DOHH2 (cell line): ENCODE measurements at regions not wholly inside any gene's neighbourhood (a gene's known extent, or its start where the extent isn't known, plus 50 kb on each side); places are given as distances from the start of the nearest gene placed in this dataset.

Experiments
- H3F3A ChIP-seq: fragments of 200-600 bp; sonication (generic), shearing (Covaris generic); 2 replicates; pipeline ENCODE4 v1.6.0; 2016; ENCODE audit warnings: antibody characterized with exemption, mild to moderate bottlenecking; ENCODE audit not compliant: control insufficient read depth, insufficient read depth
- H3K27ac ChIP-seq: fragments of 200-600 bp; sonication (generic); 2 replicates; pipeline ENCODE4 v1.5.1; 2014; ENCODE audit warnings: low read depth, mild to moderate bottlenecking, low read length, moderate library complexity
- H3K27me3 ChIP-seq: fragments of 200-600 bp; sonication (generic); 2 replicates; pipeline ENCODE4 v1.6.1; 2014; ENCODE audit warnings: mild to moderate bottlenecking, low read length, mixed read lengths; ENCODE audit not compliant: control insufficient read depth
- H3K36me3 ChIP-seq: fragments of 200-600 bp; sonication (generic); 2 replicates; pipeline ENCODE4 v1.6.1; 2014; ENCODE audit warnings: mild to moderate bottlenecking, low read length, moderate library complexity, mixed read lengths; ENCODE audit not compliant: control insufficient read depth
- H3K4me1 ChIP-seq: fragments of 200-600 bp; sonication (generic); 2 replicates; pipeline ENCODE4 v1.6.1; 2014; ENCODE audit warnings: mild to moderate bottlenecking, low read length, mixed read lengths; ENCODE audit not compliant: control insufficient read depth
- H3K4me2 ChIP-seq: fragments of 200-600 bp; sonication (generic); 2 replicates; pipeline ENCODE4 v1.6.0; 2014; ENCODE audit warnings: mild to moderate bottlenecking, low read length, moderate library complexity
- H3K4me3 ChIP-seq: fragments of 200-600 bp; sonication (generic); 2 replicates; pipeline ENCODE4 v1.5.1; 2014; ENCODE audit warnings: mild to moderate bottlenecking, low read length, mixed read lengths
- H3K79me2 ChIP-seq: fragments of 200-600 bp; sonication (generic); 2 replicates; pipeline ENCODE4 v1.6.1; 2014; ENCODE audit warnings: mild to moderate bottlenecking, low read length, mixed read lengths; ENCODE audit not compliant: control insufficient read depth
- H3K9me2 ChIP-seq: fragments of 200-600 bp; sonication (generic); replicated peaks from 2 replicates; pipeline ENCODE4 v1.6.1; 2014; ENCODE audit warnings: mild to moderate bottlenecking, low read length, mixed read lengths; ENCODE audit not compliant: control insufficient read depth
- H3K9me3 ChIP-seq: fragments of 200-600 bp; sonication (generic); 2 replicates; pipeline ENCODE4 v1.6.1; 2014; ENCODE audit warnings: antibody characterized with exemption, low read length, mixed read lengths; ENCODE audit not compliant: control insufficient read depth, insufficient read depth
- H4K20me1 ChIP-seq: fragments of 200-600 bp; sonication (generic); 2 replicates; pipeline ENCODE4 v1.6.0; 2014; ENCODE audit warnings: low read depth, mild to moderate bottlenecking, antibody characterized with exemption, low read length, moderate library complexity; ENCODE audit not compliant: control insufficient read depth, insufficient read depth
- EZH2phosphoT487 ChIP-seq: fragments of 200-600 bp; sonication (generic); IDR thresholded peaks from 2 replicates; pipeline ENCODE4 v1.6.1; 2017; ENCODE audit warnings: borderline replicate concordance, mild to moderate bottlenecking, antibody characterized with exemption, low read length, moderate library complexity, mixed read lengths
- TF ChIP-seq, protein P1 (sequence below): fragments of 200-600 bp; sonication (generic); IDR thresholded peaks from one replicate; pipeline ENCODE4 v1.5.1; 2014; ENCODE audit warnings: antibody characterized with exemption, mild to moderate bottlenecking, low read depth, low read length; ENCODE audit not compliant: poor library complexity, severe bottlenecking

DNA sequence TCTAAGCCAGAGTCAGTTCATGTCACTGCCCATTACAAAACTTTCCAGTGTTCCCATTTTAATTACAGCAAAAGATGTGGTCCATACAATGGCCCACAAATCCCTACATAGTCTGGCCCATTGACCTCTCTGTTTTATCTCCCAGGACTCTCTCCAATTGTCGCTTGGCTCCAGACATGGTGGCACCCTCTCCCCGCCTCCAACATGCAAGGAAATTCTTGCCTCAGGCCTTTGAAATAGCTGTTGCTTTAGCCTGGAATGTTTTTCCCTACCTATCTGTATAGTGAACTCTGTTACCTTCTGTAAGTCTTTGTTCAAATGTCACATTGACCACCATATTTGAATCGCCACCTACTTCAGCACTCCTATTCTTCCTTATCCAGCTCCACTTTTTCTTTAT lies 377.3 kb upstream of the MCTP2 start:
- no peak overlapping the region for H3K27ac ChIP-seq
- H3K4me2 ChIP-seq: no peak overlapping the region
- no peaks in the 10 kb centered on the region for H3K36me3 ChIP-seq
- no peaks in the 10 kb centered on the region for H3K9me3 ChIP-seq
- no peaks in the 10 kb centered on the region for H3K79me2 ChIP-seq
- H3F3A ChIP-seq: no peaks in the 10 kb centered on the region
- H3K27me3 ChIP-seq: no peaks in the 10 kb centered on the region; the same call in 1 of the 2 replicates
- no peak overlapping the region for H3K4me3 ChIP-seq
- H3K9me2 ChIP-seq: no peaks in the 10 kb centered on the region
- H4K20me1 ChIP-seq: no peaks in the 10 kb centered on the region
- no peak for TF ChIP-seq EZH2phosphoT487
- TF ChIP-seq, protein P1, sequence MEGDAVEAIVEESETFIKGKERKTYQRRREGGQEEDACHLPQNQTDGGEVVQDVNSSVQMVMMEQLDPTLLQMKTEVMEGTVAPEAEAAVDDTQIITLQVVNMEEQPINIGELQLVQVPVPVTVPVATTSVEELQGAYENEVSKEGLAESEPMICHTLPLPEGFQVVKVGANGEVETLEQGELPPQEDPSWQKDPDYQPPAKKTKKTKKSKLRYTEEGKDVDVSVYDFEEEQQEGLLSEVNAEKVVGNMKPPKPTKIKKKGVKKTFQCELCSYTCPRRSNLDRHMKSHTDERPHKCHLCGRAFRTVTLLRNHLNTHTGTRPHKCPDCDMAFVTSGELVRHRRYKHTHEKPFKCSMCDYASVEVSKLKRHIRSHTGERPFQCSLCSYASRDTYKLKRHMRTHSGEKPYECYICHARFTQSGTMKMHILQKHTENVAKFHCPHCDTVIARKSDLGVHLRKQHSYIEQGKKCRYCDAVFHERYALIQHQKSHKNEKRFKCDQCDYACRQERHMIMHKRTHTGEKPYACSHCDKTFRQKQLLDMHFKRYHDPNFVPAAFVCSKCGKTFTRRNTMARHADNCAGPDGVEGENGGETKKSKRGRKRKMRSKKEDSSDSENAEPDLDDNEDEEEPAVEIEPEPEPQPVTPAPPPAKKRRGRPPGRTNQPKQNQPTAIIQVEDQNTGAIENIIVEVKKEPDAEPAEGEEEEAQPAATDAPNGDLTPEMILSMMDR: no peak
- no peaks in the 10 kb centered on the region for H3K4me1 ChIP-seq

DNA sequence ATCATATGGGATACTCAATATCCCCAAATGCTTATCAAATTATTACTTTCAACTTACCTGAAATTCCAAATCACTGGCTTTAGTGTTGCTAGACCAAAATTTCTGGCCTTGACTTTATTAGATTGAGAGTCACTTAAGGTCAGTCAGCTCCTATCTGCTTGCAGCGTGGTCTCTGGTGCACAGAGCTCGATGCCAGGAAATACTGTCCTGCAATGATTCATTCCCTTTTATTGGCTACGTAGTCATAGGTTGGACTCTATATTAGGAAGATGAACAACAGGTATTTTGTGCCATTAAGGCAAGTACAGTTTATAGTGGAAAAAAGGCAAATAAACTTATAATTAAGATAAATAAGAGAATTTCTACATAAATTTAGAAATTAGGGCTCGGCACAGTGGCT lies 378.6 kb upstream of the MCTP2 start:
- Histone ChIP-seq H3K4me1 (no peaks in the 10 kb centered on the region), H3K9me3 (no peaks in the 10 kb centered on the region), H3K9me2 (no peaks in the 10 kb centered on the region), H4K20me1 (no peaks in the 10 kb centered on the region), H3K4me3 (no peak overlapping the region), H3K27me3 (no peaks in the 10 kb centered on the region; the same call in 1 of the 2 replicates), H3F3A (no peaks in the 10 kb centered on the region), H3K27ac (no peak overlapping the region), H3K4me2 (no peak overlapping the region), H3K36me3 (no peaks in the 10 kb centered on the region), H3K79me2 (no peaks in the 10 kb centered on the region)
- TF ChIP-seq, protein P1: no peak
- no peak for TF ChIP-seq EZH2phosphoT487

DNA sequence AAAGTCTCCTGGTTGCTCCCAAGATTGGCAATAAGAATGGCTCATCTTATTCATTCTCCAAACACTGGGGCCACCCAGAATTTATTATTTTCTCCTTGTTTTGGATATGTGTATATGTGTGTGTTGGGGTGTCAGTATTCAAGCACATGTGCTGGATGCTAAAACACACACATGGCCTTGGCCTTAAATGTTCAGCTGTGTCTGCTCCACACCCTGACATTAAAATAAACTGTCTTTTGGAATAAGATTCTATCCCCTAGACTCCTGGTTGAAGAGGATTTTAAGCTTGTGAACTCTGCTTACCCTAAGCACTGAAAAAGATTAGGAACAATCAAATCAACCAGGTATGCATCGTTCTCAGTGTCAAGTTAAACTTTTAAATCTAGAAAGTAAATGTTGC lies 382.9 kb upstream of the MCTP2 start:
- no peaks in the 10 kb centered on the region for H3K36me3 ChIP-seq
- H4K20me1 ChIP-seq: no peaks in the 10 kb centered on the region
- H3F3A ChIP-seq: no peaks in the 10 kb centered on the region
- H3K4me3 ChIP-seq: no peak overlapping the region
- H3K4me1 ChIP-seq: no peaks in the 10 kb centered on the region
- H3K9me3 ChIP-seq: no peaks in the 10 kb centered on the region
- no peak overlapping the region for H3K4me2 ChIP-seq
- no peaks in the 10 kb centered on the region for H3K9me2 ChIP-seq
- no peaks in the 10 kb centered on the region for H3K79me2 ChIP-seq
- TF ChIP-seq EZH2phosphoT487: no peak
- TF ChIP-seq, protein P1: no peak
- no peak overlapping the region for H3K27ac ChIP-seq
- H3K27me3 ChIP-seq: no peaks in the 10 kb centered on the region; the same call in 1 of the 2 replicates

DNA sequence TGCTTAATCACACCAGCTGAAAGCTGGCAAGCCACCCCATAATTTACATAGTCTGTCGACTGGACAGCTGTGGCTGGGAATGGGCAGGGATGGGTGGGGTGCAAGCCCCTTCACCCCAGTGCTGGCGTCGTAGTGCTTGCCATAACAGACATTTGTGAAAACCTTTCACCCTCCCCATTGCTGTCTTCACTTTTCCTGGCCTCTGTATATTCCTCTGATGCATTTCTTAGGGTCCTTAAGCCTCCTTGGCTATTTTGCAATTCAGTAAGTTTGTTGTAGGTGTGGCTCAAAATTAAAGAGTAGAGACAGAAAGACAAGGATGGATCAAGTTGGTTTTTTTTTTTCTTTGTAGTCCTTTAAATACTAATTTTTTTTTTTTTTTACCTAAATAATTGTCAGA lies 383.3 kb upstream of the MCTP2 start:
- H3F3A ChIP-seq: no peaks in the 10 kb centered on the region
- no peaks in the 10 kb centered on the region; the same call in 1 of the 2 replicates for H3K27me3 ChIP-seq
- no peaks in the 10 kb centered on the region for H3K79me2 ChIP-seq
- no peaks in the 10 kb centered on the region for H3K4me1 ChIP-seq
- no peak overlapping the region for H3K4me2 ChIP-seq
- H3K4me3 ChIP-seq: no peak overlapping the region
- H3K27ac ChIP-seq: no peak overlapping the region
- no peaks in the 10 kb centered on the region for H3K36me3 ChIP-seq
- no peaks in the 10 kb centered on the region for H4K20me1 ChIP-seq
- TF ChIP-seq, protein P1: no peak
- no peak for TF ChIP-seq EZH2phosphoT487
- H3K9me3 ChIP-seq: no peaks in the 10 kb centered on the region
- H3K9me2 ChIP-seq: no peaks in the 10 kb centered on the region
